ENCODE measurements at regions not wholly inside any gene's neighbourhood (a gene's known extent, or its start where the extent isn't known, plus 50 kb on each side); places are given as distances from the start of the nearest gene placed in this dataset.

DNA sequence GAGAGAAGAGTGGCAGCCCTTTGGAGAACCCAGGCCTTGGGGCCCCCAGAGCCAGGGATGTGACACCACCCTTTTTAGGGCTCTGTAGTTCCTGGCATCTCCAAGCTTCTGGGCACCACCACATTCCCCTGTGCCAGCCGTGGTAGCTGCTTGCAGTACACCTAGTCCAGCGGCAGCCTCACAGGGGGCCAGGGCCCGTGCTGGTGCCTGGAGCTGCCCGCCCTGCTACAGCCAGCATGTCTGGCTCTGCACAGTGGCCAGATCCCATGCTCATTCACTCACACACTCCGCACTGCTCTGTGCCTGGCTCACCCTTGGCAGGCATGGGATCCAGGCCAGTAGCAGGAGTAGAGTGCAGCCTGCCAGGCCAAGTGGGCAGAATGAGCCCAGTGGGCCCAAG lies 351.6 kb upstream of the TMCO5A start:
- intact Hi-C loops (cut with DNase I; ENCODE audit: low total_unique reads), result no loop called here
- H3K27ac ChIP-seq, result no peak overlapping the region
- no peak overlapping the region for H3K4me3 ChIP-seq
- DNase-seq, result no peak
- H3K36me3 ChIP-seq, result no peaks in the 10 kb centered on the region
- H3K27me3 ChIP-seq, result no peaks in the 10 kb centered on the region
- TF ChIP-seq CTCF (IDR thresholded peaks at IDR 0.05), result no peak
- H3K9me3 ChIP-seq, result peaks cover 0 to 12% (median 0%) of the 10 kb centered on the region in 3 donors
- H3K4me1 ChIP-seq, result no peaks in the 10 kb centered on the region

GRCh38 chr15:37586011-37586583 lies 348.3 kb upstream of the TMCO5A start:
- no peak for TF ChIP-seq CTCF (IDR thresholded peaks at IDR 0.05)
- Histone ChIP-seq H3K4me3 (no peak overlapping the region), H3K9me3 (peaks cover 0 to 12% (median 0%) of the 10 kb centered on the region in 3 donors), H3K4me1 (no peaks in the 10 kb centered on the region), H3K27ac (no peak overlapping the region), H3K27me3 (no peaks in the 10 kb centered on the region), H3K36me3 (no peaks in the 10 kb centered on the region)
- DNase-seq, result no peak
- intact Hi-C loops (cut with DNase I; ENCODE audit: low total_unique reads), result no loop called here

DNA sequence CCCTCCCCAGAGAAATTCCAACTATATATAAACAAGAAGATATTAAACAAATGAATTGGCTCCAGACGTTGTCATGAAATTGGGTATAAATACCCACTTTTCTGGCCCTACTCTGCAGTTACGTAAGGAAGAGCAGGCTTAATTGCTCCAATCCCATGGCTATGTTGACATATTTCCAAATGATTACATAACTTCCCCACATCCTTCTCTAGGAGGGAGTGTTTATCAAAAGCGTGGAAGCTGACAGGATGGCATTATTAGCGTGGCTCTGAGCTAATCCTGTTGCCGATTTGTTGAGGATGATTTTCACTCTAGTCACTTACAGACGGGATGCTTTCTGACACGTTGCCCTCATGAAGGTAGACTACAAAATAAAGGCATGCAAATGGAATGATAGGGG lies 347.5 kb upstream of the TMCO5A start:
- Histone ChIP-seq H3K4me1 (no peaks in the 10 kb centered on the region), H3K36me3 (no peaks in the 10 kb centered on the region), H3K9me3 (peaks cover 0 to 10% (median 0%) of the 10 kb centered on the region in 3 donors), H3K27ac (no peak overlapping the region), H3K4me3 (no peak overlapping the region), H3K27me3 (no peaks in the 10 kb centered on the region)
- DNase-seq, result no peak
- TF ChIP-seq CTCF (IDR thresholded peaks at IDR 0.05), result no peak
- intact Hi-C loops (cut with DNase I; ENCODE audit: low total_unique reads), result no loop called here

GRCh38 chr15:37594417-37594816 lies 340.0 kb upstream of the TMCO5A start:
- intact Hi-C loops (cut with DNase I; ENCODE audit: low total_unique reads), result no loop called here
- Histone ChIP-seq H3K4me3 (no peak overlapping the region), H3K36me3 (no peaks in the 10 kb centered on the region), H3K9me3 (no peaks in the 10 kb centered on the region), H3K4me1 (no peaks in the 10 kb centered on the region), H3K27ac (no peak overlapping the region), H3K27me3 (no peaks in the 10 kb centered on the region)
- TF ChIP-seq CTCF (IDR thresholded peaks at IDR 0.05), result no peak
- no peak for DNase-seq

DNA sequence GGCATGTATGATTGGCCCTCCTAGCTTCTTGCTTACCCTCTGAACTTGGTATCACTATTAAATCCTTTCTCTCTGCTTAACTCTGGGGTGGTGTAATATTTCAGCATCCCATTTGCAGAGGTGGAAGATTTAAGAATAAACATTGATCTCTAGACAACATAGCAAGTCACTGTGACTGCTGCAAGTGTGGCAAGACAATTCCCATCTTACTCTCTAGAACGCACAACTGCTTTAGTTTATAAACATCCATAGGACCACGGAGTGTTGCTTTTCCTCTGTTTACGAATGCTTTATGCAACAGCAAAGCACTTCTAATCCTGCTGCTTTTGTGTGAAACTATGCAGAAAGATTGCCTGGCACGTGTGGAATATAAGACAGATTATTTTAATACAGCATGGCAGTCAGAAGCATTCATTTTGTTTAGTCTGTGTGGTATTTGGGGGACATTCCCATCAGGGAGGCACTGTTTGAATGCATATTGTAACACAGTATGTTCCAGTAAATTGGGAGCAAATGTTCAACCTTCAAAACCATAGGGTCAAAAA lies 338.9 kb upstream of the TMCO5A start:
- no peaks in the 10 kb centered on the region for H3K36me3 ChIP-seq
- TF ChIP-seq CTCF (IDR thresholded peaks at IDR 0.05), result no peak
- H3K9me3 ChIP-seq, result no peaks in the 10 kb centered on the region
- no peaks in the 10 kb centered on the region for H3K27me3 ChIP-seq
- no peaks in the 10 kb centered on the region for H3K4me1 ChIP-seq
- no peak overlapping the region for H3K4me3 ChIP-seq
- intact Hi-C loops (cut with DNase I; ENCODE audit: low total_unique reads), result no loop called here
- H3K27ac ChIP-seq, result no peak overlapping the region
- DNase-seq, result no peak

- Histone ChIP-seq H3K9me3 (no peaks in the 10 kb centered on the region), H3K27me3 (no peaks in the 10 kb centered on the region), H3K27ac (no peak overlapping the region), H3K36me3 (no peaks in the 10 kb centered on the region), H3K4me1 (no peaks in the 10 kb centered on the region), H3K4me3 (no peak overlapping the region)
- no peak for DNase-seq
- TF ChIP-seq CTCF (IDR thresholded peaks at IDR 0.05), result no peak
- intact Hi-C loops (cut with DNase I; ENCODE audit: low total_unique reads), result no loop called here
Observed at GRCh38 chr15:37599156-37599555, 335.3 kb upstream of the TMCO5A start.

Data from tibial artery (tissue), 4 donors.